Ecto neural progenitor cell (in vitro differentiated cells): ENCODE measurements at regions not wholly inside any gene's neighbourhood (a gene's known extent, or its start where the extent isn't known, plus 50 kb on each side); places are given as distances from the start of the nearest gene placed in this dataset.

Experiments used
- DNase-seq: peaks from one replicate; pipeline ENCODE4 v3.0.0-alpha.2; 2018; ENCODE audit warnings: low spot score

GRCh38 chr18:26794230-26795101 is 71.0 kb downstream of the AQP4 start:
- DNase-seq, result no peak

DNA sequence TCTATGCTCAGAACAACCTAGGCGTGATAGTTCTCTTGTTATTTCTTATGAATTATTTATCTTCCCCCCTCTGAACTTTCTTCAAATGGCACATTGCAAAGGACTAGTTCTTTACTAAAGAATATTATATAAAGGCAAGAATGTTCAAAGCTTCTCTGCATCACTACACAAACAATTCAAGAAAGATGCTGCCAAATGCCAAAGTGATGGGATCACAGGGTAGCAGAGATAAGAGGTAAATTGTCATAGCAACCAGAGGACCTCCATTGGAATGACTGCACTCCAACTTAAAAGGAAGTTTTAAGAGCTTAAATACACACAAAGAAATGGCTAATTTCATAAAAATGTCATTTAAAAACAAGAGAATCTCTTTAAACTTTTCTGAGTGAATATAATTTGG is 72.8 kb downstream of the AQP4 start:
- no peak for DNase-seq

- no peak for DNase-seq
Measured at GRCh38 chr18:26791676-26792075, 73.8 kb downstream of the AQP4 start.

GRCh38 chr18:26784599-26784998 is 80.9 kb downstream of the AQP4 start:
- DNase-seq, result no peak

DNA sequence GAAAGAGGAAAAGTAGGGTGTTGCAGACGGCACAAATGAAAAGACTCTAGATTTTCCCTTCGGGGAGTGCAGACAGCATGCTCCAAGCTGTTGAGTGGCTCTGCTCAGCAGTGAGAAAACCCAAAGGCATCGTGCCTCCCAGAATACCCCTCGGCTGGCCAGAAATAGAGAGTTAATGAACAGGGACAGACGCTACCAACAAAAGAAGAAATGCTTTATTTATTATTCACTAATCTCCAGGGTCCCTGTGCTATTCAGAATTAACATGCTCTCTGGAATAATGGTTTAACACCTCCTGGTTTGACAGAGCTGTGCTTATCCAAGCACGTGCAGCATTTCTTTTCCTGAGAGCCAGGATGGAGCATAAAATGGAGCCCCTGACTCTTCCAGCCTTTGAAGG is 82.3 kb downstream of the AQP4 start:
- DNase-seq, result no peak

DNA sequence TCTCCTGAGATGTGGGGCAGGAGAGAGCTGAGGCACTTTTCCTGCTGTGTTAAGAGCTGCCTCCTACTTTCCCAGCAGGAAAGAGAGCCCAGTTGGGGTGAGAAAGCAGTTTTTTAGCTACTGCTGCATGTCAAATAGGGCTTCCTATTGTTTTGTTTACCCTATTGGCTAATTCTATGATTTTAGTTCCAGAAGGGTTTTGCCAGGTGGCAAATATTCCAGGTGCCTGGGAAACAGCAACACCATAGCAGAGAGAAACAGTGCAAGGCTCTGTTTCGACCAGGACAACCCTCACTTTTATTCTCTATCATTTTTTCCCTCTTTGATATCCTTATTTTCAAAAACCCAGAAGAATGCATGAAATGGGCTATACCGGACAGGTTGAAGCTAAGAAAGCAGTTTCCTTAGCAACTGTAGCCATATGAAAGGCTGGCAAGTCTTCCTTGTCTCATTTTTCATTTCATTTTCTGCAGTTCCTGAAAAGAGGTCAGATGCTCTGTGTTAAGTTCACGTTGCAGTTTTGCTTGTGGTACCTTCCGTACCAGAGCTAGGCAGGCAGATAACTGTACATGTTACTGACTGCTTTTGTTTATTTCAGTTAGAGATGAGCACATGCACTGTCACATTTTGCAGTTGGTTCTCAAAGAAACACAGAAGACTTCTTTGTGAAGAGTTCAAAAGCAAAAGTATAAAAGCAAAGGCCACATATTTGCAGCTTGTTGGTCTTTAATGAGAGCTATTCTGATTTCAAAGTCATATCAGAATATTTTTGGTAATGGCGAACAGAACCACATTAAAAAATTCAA is 84.8 kb downstream of the AQP4 start:
- no peak for DNase-seq

DNA sequence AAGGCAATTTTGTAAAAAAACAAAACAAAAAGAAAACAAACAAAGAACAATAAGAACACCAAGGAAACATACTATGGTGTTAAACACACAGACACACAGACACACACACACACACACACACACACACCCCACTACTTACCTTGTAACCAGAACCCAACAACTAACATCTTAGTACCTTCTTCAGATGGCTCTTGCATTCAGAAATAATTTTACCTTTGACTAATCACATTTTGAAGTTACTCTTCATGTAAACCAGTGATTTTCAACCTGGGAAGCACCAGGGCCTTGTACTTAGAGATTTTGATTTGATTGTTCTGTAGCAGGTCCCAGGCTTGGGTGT is 87.5 kb downstream of the AQP4 start:
- DNase-seq, result no peak

GRCh38 chr18:26777351-26778053 is 88.0 kb downstream of the AQP4 start:
- DNase-seq, result no peak

- no peak for DNase-seq
Measured at GRCh38 chr18:26772691-26773090, 92.8 kb downstream of the AQP4 start.

DNA sequence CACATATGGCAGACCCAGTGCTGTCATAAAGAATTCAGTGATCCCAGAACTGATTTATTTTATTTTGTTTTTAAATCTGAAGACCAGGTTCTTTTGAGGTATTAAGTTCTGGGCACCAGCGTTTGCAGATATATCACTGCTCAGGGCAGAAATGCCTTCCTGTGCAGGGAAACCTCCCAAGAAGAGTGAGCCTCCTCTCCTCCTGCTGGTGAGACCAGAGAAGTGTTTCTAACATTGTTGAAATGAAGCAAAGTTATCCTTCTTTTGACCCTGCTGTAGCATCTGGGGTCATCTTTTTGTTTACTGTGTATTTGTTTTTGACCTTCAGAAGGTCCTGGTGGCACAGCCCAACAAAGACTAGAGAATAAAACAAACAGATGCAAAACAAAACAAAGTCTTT is 94.0 kb downstream of the AQP4 start:
- DNase-seq, result no peak

DNA sequence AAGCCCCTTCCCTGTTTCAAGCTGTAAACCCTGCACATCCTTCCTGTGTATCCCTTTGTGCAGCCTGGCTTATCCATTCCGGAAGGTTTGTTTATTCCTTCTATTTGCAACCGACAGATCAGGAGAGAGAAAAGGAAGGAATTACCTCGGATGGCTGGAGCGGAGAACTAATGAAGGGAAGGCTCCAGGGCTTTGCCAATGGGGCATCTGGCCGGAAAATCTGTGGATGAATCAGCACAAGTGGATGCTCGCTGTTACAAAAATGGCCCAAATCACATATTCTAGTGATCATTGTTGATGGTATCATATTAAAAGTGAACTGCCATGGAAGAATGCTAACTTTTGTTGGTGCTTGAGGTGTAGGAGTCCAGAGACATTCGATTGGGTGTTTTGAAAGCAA is 97.1 kb downstream of the AQP4 start:
- DNase-seq, result no peak

DNA sequence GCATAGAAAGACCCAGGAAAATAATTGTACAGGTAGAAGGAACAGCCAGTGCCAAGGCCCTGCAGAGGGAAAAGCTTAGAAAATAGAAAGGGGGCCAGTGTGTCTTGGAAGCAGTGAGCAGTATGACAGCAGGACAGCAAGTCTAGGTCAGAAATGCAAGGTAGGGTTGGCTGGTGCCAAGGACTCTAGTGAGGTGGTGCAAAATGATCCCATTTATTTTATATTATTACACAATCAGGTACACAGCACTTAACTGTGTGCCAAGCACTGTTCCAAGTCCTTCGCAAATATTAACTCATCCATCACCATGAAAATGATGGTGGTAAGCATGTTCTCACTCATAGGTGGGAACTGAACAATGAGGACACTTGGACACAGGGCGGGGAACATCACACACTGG is 100.0 kb downstream of the AQP4 start:
- no peak for DNase-seq

- no peak for DNase-seq
Measured at GRCh38 chr18:26764586-26764985, 100.9 kb downstream of the AQP4 start.

DNA sequence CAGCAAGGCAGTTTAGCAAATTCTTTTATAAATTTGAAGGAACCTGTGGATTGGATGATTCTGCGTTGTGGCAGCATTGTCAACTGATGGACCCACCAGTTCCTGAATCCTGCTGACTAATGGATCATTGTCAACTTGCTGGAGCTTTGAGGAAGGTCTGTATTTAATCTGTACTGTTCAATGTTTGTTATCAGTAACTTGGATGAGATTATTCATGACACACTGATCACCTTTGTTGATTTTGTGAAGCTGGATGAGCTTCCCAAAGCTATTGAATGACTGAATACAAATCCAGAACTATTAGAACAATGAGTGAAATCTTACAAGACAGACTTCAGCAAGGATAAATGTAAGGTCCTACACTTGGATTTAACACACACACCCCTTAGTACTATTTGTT is 101.3 kb downstream of the AQP4 start:
- DNase-seq, result no peak

DNA sequence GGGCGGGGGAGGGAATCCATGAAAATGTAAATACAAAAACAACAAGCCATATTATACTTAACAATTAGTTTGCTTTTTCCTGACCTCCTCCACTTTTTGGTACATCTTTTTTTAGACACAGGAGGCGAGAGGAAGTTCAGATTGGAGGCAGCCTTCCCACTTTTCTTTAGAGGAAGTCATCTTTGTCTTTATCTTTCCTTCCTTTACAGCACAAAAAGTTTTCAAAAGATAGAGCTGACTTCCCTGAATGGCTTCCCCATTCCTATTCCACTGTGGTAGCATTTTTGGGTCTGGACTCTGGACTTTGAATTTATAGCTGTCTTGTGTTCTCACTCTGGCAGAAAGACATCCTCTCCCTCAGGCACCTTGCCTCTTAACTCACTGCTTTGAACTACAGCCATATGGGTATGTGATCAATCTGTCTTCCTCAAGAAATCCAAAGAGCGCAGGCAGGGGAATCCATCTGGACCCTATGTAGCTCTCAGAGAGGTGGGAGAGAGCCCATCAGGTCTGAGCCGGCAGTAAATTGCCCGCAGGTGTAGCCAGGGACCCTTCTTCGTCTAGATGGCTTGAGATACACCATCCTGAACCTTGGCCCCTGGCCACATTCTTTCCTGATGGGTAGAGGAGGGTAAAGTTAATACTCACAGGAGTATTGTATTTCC is 101.9 kb downstream of the AQP4 start:
- DNase-seq, result no peak

DNA sequence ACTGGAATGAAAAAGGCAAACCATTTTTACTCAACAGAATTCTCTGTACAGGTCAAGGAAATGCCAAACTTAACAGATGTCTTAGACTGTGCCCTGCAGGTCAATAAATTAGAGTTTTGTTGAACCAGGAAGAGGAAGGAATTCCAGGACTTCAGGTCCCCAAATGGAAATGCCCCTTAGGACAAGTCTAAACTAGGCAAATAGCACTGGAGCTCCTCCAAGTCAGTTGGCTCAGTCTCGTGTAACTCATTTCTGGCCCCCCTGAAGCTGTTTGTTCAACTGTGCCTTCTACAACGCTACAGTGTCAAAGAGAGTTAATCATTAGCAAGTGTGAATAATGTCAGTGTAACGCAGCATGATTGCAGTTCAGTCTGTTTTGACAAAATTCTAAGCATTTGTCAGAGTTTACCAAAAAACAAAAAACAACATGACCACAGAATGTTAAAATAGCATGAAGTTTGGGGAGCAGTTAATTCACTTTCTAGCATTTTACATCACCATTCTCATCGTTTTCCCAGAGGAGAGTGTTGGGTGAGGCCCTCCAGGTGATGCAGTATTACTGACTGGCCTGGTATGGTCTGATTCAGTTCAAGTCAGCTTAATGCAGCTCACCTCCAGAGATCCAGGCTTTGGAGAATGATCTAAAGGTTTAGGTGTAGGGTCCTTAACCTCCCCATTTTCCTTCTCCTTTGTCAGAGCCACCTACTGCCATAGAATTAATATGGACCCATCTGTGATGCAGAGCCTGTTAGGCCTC is 108.1 kb downstream of the AQP4 start:
- no peak for DNase-seq

- no peak for DNase-seq
Measured at GRCh38 chr18:26756556-26756955, 109.0 kb downstream of the AQP4 start.

DNA sequence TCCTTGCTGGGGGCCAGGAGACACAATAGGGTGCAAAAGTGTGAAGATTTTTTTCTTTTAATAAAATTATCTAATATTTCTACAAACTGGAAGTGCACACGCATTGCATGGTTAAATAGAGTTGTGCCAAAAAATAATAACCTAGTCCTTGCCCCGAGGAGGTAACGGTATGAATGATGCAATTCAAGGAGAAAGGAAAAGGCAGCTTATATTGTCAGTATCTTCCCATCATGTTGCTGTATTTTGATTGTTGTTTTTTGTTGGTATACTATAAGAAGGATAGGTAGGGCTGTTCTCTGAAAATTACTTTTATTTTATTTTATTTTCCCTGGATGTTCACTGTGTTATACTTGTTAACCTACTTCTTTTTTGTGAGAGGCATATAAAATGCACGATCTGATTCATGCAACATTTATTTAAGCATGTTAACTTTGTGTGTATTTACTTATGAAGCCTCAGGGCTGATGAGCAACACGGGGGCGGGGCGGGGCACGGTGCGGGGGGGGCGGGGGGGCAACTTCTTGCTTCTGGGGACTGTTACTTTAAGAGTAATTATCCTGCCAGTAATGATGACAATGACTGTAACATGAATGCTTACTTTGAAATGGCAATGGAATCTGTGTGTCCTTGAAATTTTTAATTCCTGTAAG is 118.6 kb downstream of the AQP4 start:
- no peak for DNase-seq

DNA sequence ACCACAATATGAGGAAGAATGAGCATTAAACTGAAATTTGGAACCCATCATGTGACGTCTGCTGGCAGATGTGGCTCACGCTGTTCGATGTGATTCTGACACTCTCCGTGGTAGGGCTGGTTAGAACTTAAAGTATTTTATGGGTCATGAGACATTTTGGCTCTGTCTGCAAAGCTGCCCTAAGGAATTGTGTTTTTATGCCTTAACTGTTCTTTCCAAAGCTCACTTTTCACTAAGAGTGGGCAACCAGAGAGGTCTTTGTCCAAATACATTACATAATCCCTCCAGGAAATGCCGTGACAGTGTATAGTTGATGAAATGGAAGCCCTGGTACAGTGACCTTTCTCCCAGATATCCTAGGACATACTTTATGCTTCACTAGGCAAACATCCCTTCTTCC is 119.1 kb downstream of the AQP4 start:
- DNase-seq, result no peak

GRCh38 chr18:26745288-26746181 is 120.0 kb downstream of the AQP4 start:
- DNase-seq, result no peak
